Gastrocnemius medialis (tissue), 4 donors: ENCODE measurements at regions not wholly inside any gene's neighbourhood (a gene's known extent, or its start where the extent isn't known, plus 50 kb on each side); places are given as distances from the start of the nearest gene placed in this dataset.

Experiments used
- CTCF ChIP-seq, 5 experiments: fragments of 450-650 bp in 3 of 5; fragments of 200-600 bp in 2 of 5; sonication (generic) in 2 of 5; IDR thresholded peaks in 4 of 5; conservative IDR thresholded peaks in 1 of 5; 1 replicate in 4 of 5; 2 replicates in 1 of 5; pipeline ENCODE4 v1.5.1; 2016 to 2019; ENCODE audit warnings: antibody characterized with exemption in 5 of 5, mild to moderate bottlenecking in 3 of 5, moderate library complexity in 3 of 5
- POLR2A ChIP-seq, 2 donors: fragments of 450-650 bp; IDR thresholded peaks; one replicate each; pipeline ENCODE4 v1.6.1; 2017; ENCODE audit warnings: antibody characterized with exemption in 2 of 2, mild to moderate bottlenecking in 2 of 2, moderate library complexity in 2 of 2

DNA sequence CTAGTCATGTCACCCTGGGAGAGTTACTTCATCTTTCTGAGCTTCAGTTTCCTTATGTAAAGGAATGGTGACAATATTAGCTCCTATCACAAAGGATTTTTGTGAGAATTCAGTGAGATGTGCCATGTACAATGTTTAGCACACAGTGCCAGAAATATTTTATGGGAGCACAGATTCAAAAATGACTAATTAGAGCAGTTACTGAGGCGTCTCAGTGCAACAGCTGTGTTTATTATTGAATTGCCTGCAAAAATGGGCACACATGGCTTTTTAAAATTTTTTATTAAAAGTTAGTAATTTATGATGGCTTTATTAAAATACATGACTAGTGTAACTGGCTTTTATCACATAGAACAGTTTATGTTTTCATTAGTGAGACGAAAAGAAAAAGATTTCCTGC is 134.3 kb upstream of the AHI1 start:
- TF ChIP-seq CTCF (IDR thresholded peaks at IDR 0.05 in 4 of 5, conservative IDR thresholded peaks at IDR 0.05 in 1 of 5), result no peak
- no peak for TF ChIP-seq POLR2A (IDR thresholded peaks at IDR 0.05)
